ENCODE measurements at regions not wholly inside any gene's neighbourhood (a gene's known extent, or its start where the extent isn't known, plus 50 kb on each side); places are given as distances from the start of the nearest gene placed in this dataset.
"Not testable (repeated sequence)": the region's sequence is repeated elsewhere in the genome, so short reads cannot be mapped to it uniquely, and the experiment has no call there.

GRCh38 chr16:73140929-73141328 lies 93.0 kb upstream of the ZFHX3 start:
- DNase-seq (no peak), ATAC-seq (no peak)
- intact Hi-C loops (cut with DNase I, micrococcal nuclease): no loop called here

DNA sequence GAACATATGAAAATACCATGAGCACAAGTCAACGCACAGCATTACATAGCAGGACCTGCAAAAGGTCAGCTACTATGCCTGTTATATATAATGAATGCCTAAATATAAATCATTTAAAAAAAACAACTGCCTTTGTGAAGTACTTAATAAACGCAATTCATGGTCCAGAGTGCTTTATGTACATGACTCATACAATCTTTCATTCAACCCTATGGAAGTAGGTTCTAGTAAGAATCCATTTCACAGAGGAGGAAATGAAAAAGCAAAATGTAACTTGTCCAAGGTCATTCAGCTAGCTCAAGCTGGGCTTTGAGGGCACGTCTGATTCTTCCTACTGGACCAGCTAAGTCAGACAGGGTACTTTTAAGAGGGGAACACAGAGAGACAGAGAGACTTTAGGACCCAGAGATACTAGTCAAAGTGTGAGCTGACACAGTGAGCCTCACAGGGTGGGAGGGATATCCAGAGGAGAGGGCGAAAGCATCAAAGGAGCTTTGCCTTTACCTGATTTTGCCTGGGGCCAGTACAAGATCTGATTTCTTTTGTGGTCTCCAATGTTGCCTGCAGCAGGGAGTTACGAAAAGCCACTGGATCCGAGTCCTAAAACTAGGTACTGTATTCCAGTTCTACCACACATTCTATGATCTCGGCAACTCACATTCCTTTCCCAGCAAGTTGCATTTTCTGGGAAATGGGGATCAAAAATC lies 83.4 kb upstream of the ZFHX3 start:
- no peak for DNase-seq
- intact Hi-C loops (cut with DNase I, micrococcal nuclease): no loop called here
- no peak for ATAC-seq

- ATAC-seq (no peak), DNase-seq (no peak)
- intact Hi-C loops (cut with DNase I, micrococcal nuclease): no loop called here
These were observed 81.5 kb upstream of the ZFHX3 start for GRCh38 chr16:73129455-73129854.

DNA sequence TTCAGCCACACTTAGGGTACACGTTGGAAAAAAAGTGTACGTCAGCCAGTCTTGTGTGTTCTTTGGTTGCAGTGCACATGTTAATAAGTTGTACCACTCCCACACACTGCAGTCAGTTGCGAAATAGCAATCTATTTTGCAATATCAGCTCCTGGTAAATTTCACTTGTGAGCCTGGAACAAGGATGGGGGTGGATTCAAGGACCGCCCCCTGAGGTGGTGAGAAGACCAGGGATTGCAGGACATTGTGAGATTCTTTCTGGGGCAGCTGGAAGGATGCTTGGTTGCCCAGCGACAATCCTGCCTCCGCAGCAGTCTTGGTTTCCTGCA lies 78.6 kb upstream of the ZFHX3 start:
- no peak for DNase-seq
- intact Hi-C loops (cut with DNase I, micrococcal nuclease): no loop called here
- no peak for ATAC-seq

DNA sequence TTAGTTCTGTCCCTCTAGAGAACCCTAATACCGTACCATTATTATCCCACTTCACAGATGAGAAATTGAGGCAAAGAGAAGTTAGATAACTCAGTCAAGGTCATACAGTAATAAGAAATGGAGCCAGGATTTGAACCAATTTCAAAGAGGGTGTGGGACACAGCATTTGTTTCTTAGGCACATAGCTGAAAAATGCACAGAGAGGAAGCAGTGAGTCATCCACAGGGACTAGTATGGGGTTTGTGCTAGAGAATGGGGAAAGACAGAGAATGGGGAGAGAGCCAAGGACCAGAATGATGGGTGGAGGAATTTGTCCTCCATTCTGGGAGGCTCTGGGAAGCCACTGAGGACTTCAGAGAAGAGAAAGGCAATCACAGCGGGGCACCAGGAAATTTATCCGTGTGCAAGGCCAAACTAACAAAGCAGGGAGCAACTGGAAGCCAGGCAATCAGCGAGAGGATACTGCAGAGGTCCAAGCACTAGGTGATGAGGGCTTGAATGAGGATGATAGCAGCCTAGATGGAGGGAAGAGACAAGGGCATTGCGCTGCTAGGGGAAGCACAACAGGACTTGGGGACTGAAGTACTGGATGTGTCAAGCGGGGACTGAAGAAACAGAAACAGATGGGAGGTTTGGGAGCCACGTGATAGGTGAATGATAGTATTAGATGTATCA lies 78.1 kb upstream of the ZFHX3 start:
- ATAC-seq: no peak
- DNase-seq: no peak
- intact Hi-C loops (cut with DNase I, micrococcal nuclease): no loop called here

DNA sequence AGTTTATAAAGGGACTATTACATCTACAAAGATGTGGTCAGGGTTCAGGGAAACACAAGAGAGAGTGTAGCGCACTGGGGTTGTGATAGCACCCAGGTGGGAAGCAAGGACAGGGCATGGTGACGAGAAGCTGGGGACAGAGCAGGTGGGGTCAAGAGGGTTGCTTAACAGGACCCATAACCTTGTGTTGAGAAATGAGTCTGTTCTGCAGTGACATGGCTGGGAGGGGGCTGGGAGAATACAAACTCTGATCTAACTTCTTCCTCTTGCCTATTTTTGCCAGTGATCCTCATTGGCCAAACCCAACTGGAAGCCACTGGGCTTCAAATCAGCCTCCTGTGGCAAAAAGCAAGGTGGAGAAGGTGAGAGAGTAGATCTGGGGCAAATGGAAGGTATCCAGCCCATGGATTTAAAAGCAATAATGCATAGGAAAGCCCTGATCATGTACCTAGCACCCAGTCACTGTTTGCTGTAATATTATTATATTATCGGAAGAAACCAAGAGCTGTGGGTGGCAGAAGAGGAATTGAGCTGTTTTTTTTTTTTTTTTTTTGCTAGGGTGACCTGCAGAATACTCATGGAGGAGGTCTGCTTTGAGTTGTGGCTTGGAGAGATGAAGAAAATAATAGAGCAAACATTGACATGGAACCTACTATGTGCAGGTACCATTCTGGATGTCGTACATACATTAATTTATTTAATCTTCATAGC lies 76.9 kb upstream of the ZFHX3 start:
- ATAC-seq (no peak), DNase-seq (no peak)
- intact Hi-C loops (cut with DNase I, micrococcal nuclease): no loop called here

DNA sequence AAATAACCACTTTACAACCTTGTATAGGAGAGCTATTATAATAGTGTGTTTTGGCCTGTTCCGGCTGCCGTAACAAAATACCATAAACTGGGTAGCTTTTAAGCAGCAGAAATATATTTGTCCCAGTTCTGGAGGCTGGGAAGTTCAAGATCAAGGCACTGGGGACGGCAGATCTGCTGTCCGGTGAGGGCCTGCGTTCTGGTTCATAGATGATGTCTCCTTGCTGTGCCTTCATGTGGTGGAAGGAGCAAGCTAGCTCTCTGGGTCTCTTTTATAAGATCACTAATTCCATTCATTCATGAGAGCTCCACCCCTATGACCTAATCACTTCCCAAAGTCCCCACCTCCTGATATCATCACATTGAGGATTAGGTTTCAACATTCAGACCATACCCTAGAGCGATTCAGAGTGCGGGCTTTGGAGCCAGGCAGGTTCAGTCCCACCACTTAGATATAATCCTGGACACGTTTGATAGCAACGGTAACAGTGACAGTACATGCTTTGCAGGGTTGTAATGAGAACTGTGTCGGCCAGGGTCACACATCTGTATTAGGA lies 76.2 kb upstream of the ZFHX3 start:
- intact Hi-C loops (cut with DNase I, micrococcal nuclease): no loop called here
- ATAC-seq (no peak), DNase-seq (no peak)

DNA sequence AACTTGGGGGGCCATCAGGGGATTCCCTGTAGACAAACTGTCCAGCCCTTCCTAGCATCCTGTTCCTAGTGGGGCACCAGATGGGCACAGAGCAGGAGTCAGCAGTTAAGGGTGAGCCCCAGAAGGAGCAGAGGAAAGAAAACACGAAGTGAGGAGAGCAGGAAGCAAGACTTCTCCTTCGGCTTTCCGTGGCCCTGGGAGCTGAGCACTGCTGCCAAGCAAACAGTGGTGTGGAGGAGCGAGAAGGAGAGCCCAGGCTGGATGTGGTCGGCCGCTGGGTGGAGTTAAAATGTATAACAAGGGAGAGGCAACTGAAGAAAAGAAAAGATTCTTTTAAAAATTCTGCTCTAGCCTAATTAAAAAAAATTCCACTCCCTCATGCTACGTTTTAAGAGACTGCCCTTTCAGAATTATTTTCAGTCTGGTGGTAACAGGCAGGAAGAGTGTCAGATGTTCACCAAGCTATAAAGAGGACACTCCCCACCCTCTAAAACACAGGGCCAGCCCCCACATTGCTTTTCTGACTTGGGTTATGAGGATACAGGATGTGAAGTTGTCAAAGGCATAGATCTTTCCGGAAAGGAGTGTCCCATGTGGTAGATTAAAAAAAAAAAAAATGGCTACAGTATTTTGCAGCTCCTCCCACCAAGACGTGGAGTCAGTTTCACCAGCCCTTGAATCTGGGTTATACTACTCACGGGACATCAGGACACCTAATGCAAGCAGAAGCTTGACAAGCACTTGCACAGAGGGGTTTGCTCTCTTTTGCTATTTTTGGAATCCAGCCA lies 74.9 kb upstream of the ZFHX3 start:
- intact Hi-C loops (cut with DNase I, micrococcal nuclease): no loop called here
- DNase-seq: peak in 1 of 2 donors; percentile 16
- no peak for ATAC-seq

GRCh38 chr16:73116576-73116975 lies 68.6 kb upstream of the ZFHX3 start:
- intact Hi-C loops (cut with DNase I, micrococcal nuclease): no loop called here
- ATAC-seq: no peak

DNA sequence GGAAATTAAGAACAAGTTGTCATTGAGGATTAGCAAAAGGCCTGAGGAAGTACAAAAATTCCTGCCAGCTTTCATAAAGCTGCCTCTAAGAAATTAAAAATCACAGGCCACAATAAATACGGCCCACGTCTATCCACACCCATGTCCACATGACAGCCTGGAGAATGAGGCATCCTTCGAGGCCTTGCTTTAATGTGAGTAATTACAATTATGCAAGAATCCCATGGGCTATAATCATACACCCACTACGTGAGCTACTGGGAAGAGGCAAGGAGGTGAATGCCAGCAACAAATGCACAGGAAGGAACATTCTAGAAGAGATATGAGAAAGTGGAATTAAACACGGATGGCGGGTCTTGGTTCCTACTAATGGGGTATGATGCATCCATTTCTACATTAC lies 65.4 kb upstream of the ZFHX3 start:
- no peak for DNase-seq
- no peak for ATAC-seq
- intact Hi-C loops (cut with DNase I, micrococcal nuclease): no loop called here

More at GRCh38 chr16:73116576-73116975, 68.6 kb upstream of the ZFHX3 start:
- no peak for DNase-seq

- ATAC-seq (no peak), DNase-seq (no peak)
- intact Hi-C loops (cut with DNase I, micrococcal nuclease): no loop called here
These were observed 60.5 kb upstream of the ZFHX3 start for GRCh38 chr16:73108195-73108963.

DNA sequence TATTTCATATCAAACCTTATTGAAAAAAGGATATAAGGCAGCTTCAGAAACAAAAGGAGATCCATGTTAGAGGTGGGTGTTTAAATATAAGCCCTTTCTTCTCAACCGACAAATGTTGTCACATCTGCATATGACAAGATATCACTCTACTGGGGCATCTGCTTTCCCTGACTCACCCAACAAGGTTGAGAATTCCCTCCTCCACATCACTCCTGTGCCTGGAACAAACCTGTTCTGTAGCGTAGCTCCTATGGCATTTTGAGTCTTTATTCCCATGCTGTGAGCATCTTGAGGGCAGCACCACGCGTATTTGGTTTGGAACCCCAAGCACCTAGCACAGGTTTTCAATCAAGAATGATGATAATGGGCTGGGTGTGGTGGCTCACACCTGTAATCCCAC lies 59.4 kb upstream of the ZFHX3 start:
- no peak for ATAC-seq
- intact Hi-C loops (cut with DNase I, micrococcal nuclease): no loop called here
- DNase-seq: no peak

- intact Hi-C loops (cut with DNase I, micrococcal nuclease): no loop called here
- ATAC-seq (no peak), DNase-seq (no peak)
These were observed 58.6 kb upstream of the ZFHX3 start for GRCh38 chr16:73106329-73107034.

GRCh38 chr16:73101568-73101967 lies 53.6 kb upstream of the ZFHX3 start:
- DNase-seq: no peak

GRCh38 chr16:73099601-73100000 lies 51.7 kb upstream of the ZFHX3 start:
- DNase-seq; ATAC-seq; intact Hi-C loops (cut with DNase I, micrococcal nuclease): not testable (repeated sequence)

More at GRCh38 chr16:73101568-73101967, 53.6 kb upstream of the ZFHX3 start:
- intact Hi-C loops (cut with DNase I, micrococcal nuclease): no loop called here
- ATAC-seq: no peak
